ENCODE measurements at regions not wholly inside any gene's neighbourhood (a gene's known extent, or its start where the extent isn't known, plus 50 kb on each side); places are given as distances from the start of the nearest gene placed in this dataset.

DNA sequence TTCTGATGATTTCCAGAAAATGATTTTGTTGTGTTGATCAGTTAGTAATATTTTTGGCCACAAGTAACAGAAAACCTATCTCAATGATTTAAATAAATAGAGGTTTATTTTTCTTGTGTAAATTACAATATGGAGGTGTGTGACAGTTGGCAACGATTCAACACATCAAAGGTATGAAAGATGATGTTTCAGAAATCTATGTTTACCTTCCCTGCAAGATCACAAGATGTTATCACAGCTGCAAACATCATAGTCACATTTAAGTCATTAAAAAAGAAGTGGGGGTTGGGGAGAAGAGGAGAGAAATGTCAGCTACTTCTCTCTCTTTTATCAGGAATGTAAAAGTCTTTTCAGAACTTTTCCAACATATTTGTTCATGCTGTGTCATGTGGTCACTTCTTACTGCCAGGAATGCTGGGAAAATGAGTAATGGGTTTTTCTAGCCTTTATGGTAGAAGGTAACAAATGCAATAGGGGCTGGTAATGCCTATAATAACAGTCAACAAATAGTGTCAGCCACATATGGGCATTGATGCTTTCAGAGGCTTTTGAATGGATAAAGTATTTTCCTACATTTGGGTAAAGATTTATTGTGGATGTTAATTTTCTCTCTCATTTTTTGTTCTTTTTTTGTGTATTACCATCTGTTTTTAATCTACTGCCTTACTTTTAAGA is 742.7 kb downstream of the TLE1 start:
- H3K4me3 ChIP-seq (ENCODE audit: low read depth in 2 of 2, low read length in 2 of 2): no peak overlapping the region
- no peaks in the 10 kb centered on the region for H3K36me3 ChIP-seq (ENCODE audit: control insufficient read depth, insufficient read depth, low read length)
- ChIA-PET CTCF (interaction anchor here (0.6 kb wide), 1 partner anchor 1394 kb away, joined by 3 read pairs; no protein-coding TSS in a partner anchor), POLR2A (no interaction called here)
- BruUV-seq (replicated peaks): no TSS peak
- H3K9me3 ChIP-seq (ENCODE audit: control insufficient read depth, insufficient read depth, low read depth, low read length): no peaks in the 10 kb centered on the region
- intact Hi-C loops (cut with micrococcal nuclease; ENCODE audit: unreplicated experiment) (no loop called here), in situ Hi-C loops (cut with HindIII; ENCODE audit: low pct_unique_long_range_greater_than_20kb, low sequenced_read_pairs) (no loop called here)
- no peak for TF ChIP-seq POLR2AphosphoS5 (IDR thresholded peaks at IDR 0.05; ENCODE audit: low read depth, low read length)
- no peak for TF ChIP-seq SIN3A (IDR thresholded peaks at IDR 0.05; ENCODE audit: borderline replicate concordance, insufficient read depth, low read depth, low read length)
- TF ChIP-seq, protein P1, sequence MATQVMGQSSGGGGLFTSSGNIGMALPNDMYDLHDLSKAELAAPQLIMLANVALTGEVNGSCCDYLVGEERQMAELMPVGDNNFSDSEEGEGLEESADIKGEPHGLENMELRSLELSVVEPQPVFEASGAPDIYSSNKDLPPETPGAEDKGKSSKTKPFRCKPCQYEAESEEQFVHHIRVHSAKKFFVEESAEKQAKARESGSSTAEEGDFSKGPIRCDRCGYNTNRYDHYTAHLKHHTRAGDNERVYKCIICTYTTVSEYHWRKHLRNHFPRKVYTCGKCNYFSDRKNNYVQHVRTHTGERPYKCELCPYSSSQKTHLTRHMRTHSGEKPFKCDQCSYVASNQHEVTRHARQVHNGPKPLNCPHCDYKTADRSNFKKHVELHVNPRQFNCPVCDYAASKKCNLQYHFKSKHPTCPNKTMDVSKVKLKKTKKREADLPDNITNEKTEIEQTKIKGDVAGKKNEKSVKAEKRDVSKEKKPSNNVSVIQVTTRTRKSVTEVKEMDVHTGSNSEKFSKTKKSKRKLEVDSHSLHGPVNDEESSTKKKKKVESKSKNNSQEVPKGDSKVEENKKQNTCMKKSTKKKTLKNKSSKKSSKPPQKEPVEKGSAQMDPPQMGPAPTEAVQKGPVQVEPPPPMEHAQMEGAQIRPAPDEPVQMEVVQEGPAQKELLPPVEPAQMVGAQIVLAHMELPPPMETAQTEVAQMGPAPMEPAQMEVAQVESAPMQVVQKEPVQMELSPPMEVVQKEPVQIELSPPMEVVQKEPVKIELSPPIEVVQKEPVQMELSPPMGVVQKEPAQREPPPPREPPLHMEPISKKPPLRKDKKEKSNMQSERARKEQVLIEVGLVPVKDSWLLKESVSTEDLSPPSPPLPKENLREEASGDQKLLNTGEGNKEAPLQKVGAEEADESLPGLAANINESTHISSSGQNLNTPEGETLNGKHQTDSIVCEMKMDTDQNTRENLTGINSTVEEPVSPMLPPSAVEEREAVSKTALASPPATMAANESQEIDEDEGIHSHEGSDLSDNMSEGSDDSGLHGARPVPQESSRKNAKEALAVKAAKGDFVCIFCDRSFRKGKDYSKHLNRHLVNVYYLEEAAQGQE (IDR thresholded peaks at IDR 0.05; ENCODE audit: insufficient read depth in 1 of 2, low read depth in 2 of 2, low read length in 1 of 2): no peak
- TF ChIP-seq, protein P2, sequence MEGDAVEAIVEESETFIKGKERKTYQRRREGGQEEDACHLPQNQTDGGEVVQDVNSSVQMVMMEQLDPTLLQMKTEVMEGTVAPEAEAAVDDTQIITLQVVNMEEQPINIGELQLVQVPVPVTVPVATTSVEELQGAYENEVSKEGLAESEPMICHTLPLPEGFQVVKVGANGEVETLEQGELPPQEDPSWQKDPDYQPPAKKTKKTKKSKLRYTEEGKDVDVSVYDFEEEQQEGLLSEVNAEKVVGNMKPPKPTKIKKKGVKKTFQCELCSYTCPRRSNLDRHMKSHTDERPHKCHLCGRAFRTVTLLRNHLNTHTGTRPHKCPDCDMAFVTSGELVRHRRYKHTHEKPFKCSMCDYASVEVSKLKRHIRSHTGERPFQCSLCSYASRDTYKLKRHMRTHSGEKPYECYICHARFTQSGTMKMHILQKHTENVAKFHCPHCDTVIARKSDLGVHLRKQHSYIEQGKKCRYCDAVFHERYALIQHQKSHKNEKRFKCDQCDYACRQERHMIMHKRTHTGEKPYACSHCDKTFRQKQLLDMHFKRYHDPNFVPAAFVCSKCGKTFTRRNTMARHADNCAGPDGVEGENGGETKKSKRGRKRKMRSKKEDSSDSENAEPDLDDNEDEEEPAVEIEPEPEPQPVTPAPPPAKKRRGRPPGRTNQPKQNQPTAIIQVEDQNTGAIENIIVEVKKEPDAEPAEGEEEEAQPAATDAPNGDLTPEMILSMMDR (IDR thresholded peaks at IDR 0.05): no peak
- no peak for TF ChIP-seq TCF7L2 (IDR thresholded peaks at IDR 0.05; ENCODE audit: low read depth, low read length)
- H3K27me3 ChIP-seq (ENCODE audit: control insufficient read depth, insufficient read depth, low read length): no peaks in the 10 kb centered on the region
- DNase-seq (ENCODE audit: low read depth, low spot score) (no peak), ATAC-seq (no peak)
- no peaks in the 10 kb centered on the region for H3K4me1 ChIP-seq (ENCODE audit: control insufficient read depth, insufficient read depth, low read length)
- no peak overlapping the region for H3K27ac ChIP-seq (ENCODE audit: low read length)

DNA sequence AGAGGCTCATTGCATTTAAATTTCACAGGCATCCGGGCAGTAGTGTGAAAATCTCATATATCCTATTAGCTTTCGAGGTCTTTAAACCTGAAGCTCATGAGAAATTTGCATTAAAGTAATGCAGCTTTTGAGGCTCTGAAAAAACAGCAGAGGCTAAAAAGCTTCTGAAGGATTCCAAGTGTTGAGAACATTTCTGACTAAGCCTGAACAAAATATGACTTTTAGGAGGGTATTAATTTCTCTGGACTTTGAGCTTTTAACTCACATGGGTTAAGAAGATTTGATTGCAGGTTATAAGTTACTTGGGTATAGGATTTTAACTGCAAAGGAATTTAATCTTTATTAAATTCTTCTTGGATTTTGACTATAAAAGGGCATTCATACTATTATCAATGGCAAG is 743.9 kb downstream of the TLE1 start:
- DNase-seq (ENCODE audit: low read depth, low spot score): no peak
- TF ChIP-seq, protein P1 (IDR thresholded peaks at IDR 0.05; ENCODE audit: insufficient read depth in 1 of 2, low read depth in 2 of 2, low read length in 1 of 2): no peak
- no peak for TF ChIP-seq POLR2AphosphoS5 (IDR thresholded peaks at IDR 0.05; ENCODE audit: low read depth, low read length)
- TF ChIP-seq SIN3A (IDR thresholded peaks at IDR 0.05; ENCODE audit: borderline replicate concordance, insufficient read depth, low read depth, low read length): no peak
- TF ChIP-seq, protein P2 (IDR thresholded peaks at IDR 0.05): no peak
- no peak for TF ChIP-seq TCF7L2 (IDR thresholded peaks at IDR 0.05; ENCODE audit: low read depth, low read length)
- ChIA-PET CTCF (no interaction called here), POLR2A (no interaction called here)
- Histone ChIP-seq H3K36me3 (ENCODE audit: control insufficient read depth, insufficient read depth, low read length) (no peaks in the 10 kb centered on the region), H3K4me1 (ENCODE audit: control insufficient read depth, insufficient read depth, low read length) (no peaks in the 10 kb centered on the region), H3K27ac (ENCODE audit: low read length) (no peak overlapping the region), H3K4me3 (ENCODE audit: low read depth in 2 of 2, low read length in 2 of 2) (no peak overlapping the region), H3K27me3 (ENCODE audit: control insufficient read depth, insufficient read depth, low read length) (no peaks in the 10 kb centered on the region), H3K9me3 (ENCODE audit: control insufficient read depth, insufficient read depth, low read depth, low read length) (no peaks in the 10 kb centered on the region)
- ATAC-seq: no peak
- BruUV-seq (replicated peaks): no TSS peak
- in situ Hi-C loops (cut with HindIII; ENCODE audit: low pct_unique_long_range_greater_than_20kb, low sequenced_read_pairs): no loop called here
- intact Hi-C loops (cut with micrococcal nuclease; ENCODE audit: unreplicated experiment): no loop called here

Measured in Panc1 (cell line).